ENCODE measurements at regions not wholly inside any gene's neighbourhood (a gene's known extent, or its start where the extent isn't known, plus 50 kb on each side); places are given as distances from the start of the nearest gene placed in this dataset.

GRCh38 chr10:107803546-107803945, 639.0 kb upstream of the SORCS1 start:
- ChIA-PET CTCF (no interaction called here), POLR2A (no interaction called here)
- BruUV-seq (replicated peaks): no TSS peak
- DNase-seq (ENCODE audit: low read depth, low spot score) (no peak), ATAC-seq (no peak)
- Histone ChIP-seq H3K4me1 (ENCODE audit: control insufficient read depth, insufficient read depth, low read length) (no peaks in the 10 kb centered on the region), H3K9me3 (ENCODE audit: control insufficient read depth, insufficient read depth, low read depth, low read length) (no peaks in the 10 kb centered on the region), H3K27ac (ENCODE audit: low read length) (no peak overlapping the region), H3K36me3 (ENCODE audit: control insufficient read depth, insufficient read depth, low read length) (no peaks in the 10 kb centered on the region), H3K4me3 (ENCODE audit: low read depth in 2 of 2, low read length in 2 of 2) (no peak overlapping the region), H3K27me3 (ENCODE audit: control insufficient read depth, insufficient read depth, low read length) (no peaks in the 10 kb centered on the region)
- intact Hi-C loops (cut with micrococcal nuclease; ENCODE audit: unreplicated experiment) (no loop called here), in situ Hi-C loops (cut with HindIII; ENCODE audit: low pct_unique_long_range_greater_than_20kb, low sequenced_read_pairs) (no loop called here)
- TF ChIP-seq CTCF (IDR thresholded peaks at IDR 0.05): no peak
- TF ChIP-seq REST (IDR thresholded peaks at IDR 0.05; ENCODE audit: insufficient read depth in 1 of 2, low read depth in 2 of 2, low read length in 1 of 2): no peak
- TF ChIP-seq POLR2AphosphoS5 (IDR thresholded peaks at IDR 0.05; ENCODE audit: low read depth, low read length): no peak
- no peak for TF ChIP-seq SIN3A (IDR thresholded peaks at IDR 0.05; ENCODE audit: borderline replicate concordance, insufficient read depth, low read depth, low read length)
- TF ChIP-seq TCF7L2 (IDR thresholded peaks at IDR 0.05; ENCODE audit: low read depth, low read length): no peak

GRCh38 chr10:107800061-107800460, 635.6 kb upstream of the SORCS1 start:
- TF ChIP-seq SIN3A (IDR thresholded peaks at IDR 0.05; ENCODE audit: borderline replicate concordance, insufficient read depth, low read depth, low read length) (no peak), TCF7L2 (IDR thresholded peaks at IDR 0.05; ENCODE audit: low read depth, low read length) (no peak), POLR2AphosphoS5 (IDR thresholded peaks at IDR 0.05; ENCODE audit: low read depth, low read length) (no peak), REST (IDR thresholded peaks at IDR 0.05; ENCODE audit: insufficient read depth in 1 of 2, low read depth in 2 of 2, low read length in 1 of 2) (no peak), CTCF (IDR thresholded peaks at IDR 0.05) (no peak)
- CTCF ChIA-PET: no interaction called here
- H3K4me3 ChIP-seq (ENCODE audit: low read depth in 2 of 2, low read length in 2 of 2): no peak overlapping the region
- H3K9me3 ChIP-seq (ENCODE audit: control insufficient read depth, insufficient read depth, low read depth, low read length): no peaks in the 10 kb centered on the region
- POLR2A ChIA-PET: no interaction called here
- no peaks in the 10 kb centered on the region for H3K27me3 ChIP-seq (ENCODE audit: control insufficient read depth, insufficient read depth, low read length)
- intact Hi-C loops (cut with micrococcal nuclease; ENCODE audit: unreplicated experiment) (no loop called here), in situ Hi-C loops (cut with HindIII; ENCODE audit: low pct_unique_long_range_greater_than_20kb, low sequenced_read_pairs) (no loop called here)
- H3K4me1 ChIP-seq (ENCODE audit: control insufficient read depth, insufficient read depth, low read length): no peaks in the 10 kb centered on the region
- DNase-seq (ENCODE audit: low read depth, low spot score) (no peak), ATAC-seq (no peak)
- H3K27ac ChIP-seq (ENCODE audit: low read length): no peak overlapping the region
- BruUV-seq (replicated peaks): no TSS peak
- H3K36me3 ChIP-seq (ENCODE audit: control insufficient read depth, insufficient read depth, low read length): no peaks in the 10 kb centered on the region

Measured in Panc1 (cell line).